ENCODE measurements at regions not wholly inside any gene's neighbourhood (a gene's known extent, or its start where the extent isn't known, plus 50 kb on each side); places are given as distances from the start of the nearest gene placed in this dataset.

DNA sequence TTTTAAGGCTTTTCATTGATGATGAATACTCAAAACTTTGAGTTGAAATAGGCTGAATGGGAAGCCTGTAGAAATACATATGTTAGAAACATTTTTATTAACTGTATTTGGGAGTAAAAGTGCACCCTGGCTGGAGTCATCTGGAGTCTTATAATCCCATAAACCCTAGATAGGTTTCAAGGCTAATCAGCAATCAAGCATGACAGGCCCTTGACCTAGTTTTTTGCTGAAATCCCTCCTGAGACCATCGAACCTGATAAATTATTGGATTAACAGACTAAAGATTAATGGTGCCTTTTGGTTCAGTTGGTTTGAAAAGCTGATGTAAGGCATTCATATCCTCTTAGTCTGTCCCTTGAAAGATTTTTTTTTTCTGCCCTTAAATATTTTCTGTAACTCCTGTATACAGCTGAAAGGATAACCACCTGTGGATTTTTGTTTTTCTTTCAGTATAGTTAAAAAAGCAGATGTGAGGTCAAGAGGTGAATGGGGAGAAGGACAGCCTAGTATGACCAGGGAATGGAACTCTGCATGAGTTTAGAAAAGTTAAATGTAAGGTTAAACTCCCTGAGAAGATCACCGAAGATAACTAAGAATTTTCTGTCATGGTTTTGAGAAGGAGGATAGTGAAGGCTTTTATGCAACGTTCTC, 69.4 kb upstream of the STXBP5L start:
- no peak for FAIRE-seq
- WGBS (ENCODE audit: missing lambda C conversion rate) = 63% methylated on average over 3 of the region's 3 CpGs
- TF ChIP-seq BHLHE40 (IDR thresholded peaks at IDR 0.05; ENCODE audit: low read depth, low read length) = no peak
- no peak for TF ChIP-seq HEYL (CRISPR knock-in tag; IDR thresholded peaks at IDR 0.05)
- TF ChIP-seq ZFP36 (IDR thresholded peaks at IDR 0.05; ENCODE audit: borderline replicate concordance, partially characterized antibody) = no peak
- no peak for TF ChIP-seq CHD4 (IDR thresholded peaks at IDR 0.05; ENCODE audit: borderline replicate concordance)
- TF ChIP-seq, protein P1, sequence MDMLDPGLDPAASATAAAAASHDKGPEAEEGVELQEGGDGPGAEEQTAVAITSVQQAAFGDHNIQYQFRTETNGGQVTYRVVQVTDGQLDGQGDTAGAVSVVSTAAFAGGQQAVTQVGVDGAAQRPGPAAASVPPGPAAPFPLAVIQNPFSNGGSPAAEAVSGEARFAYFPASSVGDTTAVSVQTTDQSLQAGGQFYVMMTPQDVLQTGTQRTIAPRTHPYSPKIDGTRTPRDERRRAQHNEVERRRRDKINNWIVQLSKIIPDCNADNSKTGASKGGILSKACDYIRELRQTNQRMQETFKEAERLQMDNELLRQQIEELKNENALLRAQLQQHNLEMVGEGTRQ (IDR thresholded peaks at IDR 0.05) = no peak
- no peak for TF ChIP-seq FOSL2 (IDR thresholded peaks at IDR 0.05)
- no peak for TF ChIP-seq FOSL2 (CRISPR knock-in tag; IDR thresholded peaks at IDR 0.05)
- no peak for TF ChIP-seq POLR2AphosphoS2 (conservative IDR thresholded peaks at IDR 0.05; ENCODE audit: low read length)
- TF ChIP-seq KDM5A (IDR thresholded peaks at IDR 0.05) = no peak
- TF ChIP-seq RCOR1 (IDR thresholded peaks at IDR 0.05; ENCODE audit: low read depth, low read length) = no peak
- no peak for TF ChIP-seq RNF2 (IDR thresholded peaks at IDR 0.05; ENCODE audit: borderline replicate concordance, low read depth)
- TF ChIP-seq RFX5 (IDR thresholded peaks at IDR 0.05) = no peak
- TF ChIP-seq, protein P2, sequence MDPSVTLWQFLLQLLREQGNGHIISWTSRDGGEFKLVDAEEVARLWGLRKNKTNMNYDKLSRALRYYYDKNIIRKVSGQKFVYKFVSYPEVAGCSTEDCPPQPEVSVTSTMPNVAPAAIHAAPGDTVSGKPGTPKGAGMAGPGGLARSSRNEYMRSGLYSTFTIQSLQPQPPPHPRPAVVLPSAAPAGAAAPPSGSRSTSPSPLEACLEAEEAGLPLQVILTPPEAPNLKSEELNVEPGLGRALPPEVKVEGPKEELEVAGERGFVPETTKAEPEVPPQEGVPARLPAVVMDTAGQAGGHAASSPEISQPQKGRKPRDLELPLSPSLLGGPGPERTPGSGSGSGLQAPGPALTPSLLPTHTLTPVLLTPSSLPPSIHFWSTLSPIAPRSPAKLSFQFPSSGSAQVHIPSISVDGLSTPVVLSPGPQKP (IDR thresholded peaks at IDR 0.05; ENCODE audit: low read depth, low read length) = no peak
- TF ChIP-seq SMC3 (IDR thresholded peaks at IDR 0.05) = no peak
- no peak for TF ChIP-seq HOXA7 (CRISPR knock-in tag; IDR thresholded peaks at IDR 0.05)
- TF ChIP-seq ZSCAN20 (CRISPR knock-in tag; IDR thresholded peaks at IDR 0.05) = no peak
- no peak for TF ChIP-seq HDAC2 (IDR thresholded peaks at IDR 0.05)
- TF ChIP-seq MAFK (IDR thresholded peaks at IDR 0.05; ENCODE audit: partially characterized antibody) = no peak
- TF ChIP-seq, protein P3, sequence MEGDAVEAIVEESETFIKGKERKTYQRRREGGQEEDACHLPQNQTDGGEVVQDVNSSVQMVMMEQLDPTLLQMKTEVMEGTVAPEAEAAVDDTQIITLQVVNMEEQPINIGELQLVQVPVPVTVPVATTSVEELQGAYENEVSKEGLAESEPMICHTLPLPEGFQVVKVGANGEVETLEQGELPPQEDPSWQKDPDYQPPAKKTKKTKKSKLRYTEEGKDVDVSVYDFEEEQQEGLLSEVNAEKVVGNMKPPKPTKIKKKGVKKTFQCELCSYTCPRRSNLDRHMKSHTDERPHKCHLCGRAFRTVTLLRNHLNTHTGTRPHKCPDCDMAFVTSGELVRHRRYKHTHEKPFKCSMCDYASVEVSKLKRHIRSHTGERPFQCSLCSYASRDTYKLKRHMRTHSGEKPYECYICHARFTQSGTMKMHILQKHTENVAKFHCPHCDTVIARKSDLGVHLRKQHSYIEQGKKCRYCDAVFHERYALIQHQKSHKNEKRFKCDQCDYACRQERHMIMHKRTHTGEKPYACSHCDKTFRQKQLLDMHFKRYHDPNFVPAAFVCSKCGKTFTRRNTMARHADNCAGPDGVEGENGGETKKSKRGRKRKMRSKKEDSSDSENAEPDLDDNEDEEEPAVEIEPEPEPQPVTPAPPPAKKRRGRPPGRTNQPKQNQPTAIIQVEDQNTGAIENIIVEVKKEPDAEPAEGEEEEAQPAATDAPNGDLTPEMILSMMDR (IDR thresholded peaks at IDR 0.05) = no peak
- no peak for TF ChIP-seq EHF (CRISPR knock-in tag; IDR thresholded peaks at IDR 0.05)

DNA sequence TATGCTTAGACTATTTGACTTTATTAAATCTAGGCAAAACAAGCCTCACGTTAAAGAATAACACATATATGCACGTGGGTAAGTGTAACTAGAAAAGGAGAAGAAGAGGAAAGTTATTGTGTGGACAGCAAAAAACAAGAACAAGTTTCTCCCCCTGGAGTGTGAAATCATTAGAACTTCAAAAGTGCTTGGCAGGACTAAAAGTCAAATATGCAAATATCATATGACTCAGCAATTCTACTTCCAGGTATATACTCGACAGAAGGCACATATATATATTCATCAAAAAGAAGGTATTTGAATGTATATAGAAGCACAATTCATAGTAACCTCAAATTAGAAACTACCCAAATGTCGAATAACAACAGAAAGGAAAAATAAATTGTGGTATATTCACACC, 68.9 kb upstream of the STXBP5L start:
- ChIA-PET POLR2A (no interaction called here), CTCF (no interaction called here)
- no peak for FAIRE-seq
- Histone ChIP-seq H3K4me1 (no peaks in the 10 kb centered on the region), H3K4me2 (no peak overlapping the region), H3K27ac (no peak overlapping the region), H3K9me3 (no peaks in the 10 kb centered on the region), H3K4me3 (no peak overlapping the region)
- 47% methylated on average over 4 of the region's 4 CpGs for WGBS (ENCODE audit: missing lambda C conversion rate)
- DNase-seq (ENCODE audit: low read depth in 1 of 2, low spot score in 1 of 2) = no peak
- TF ChIP-seq HOXA7 (CRISPR knock-in tag; IDR thresholded peaks at IDR 0.05) = no peak
- peak; percentile 79 for TF ChIP-seq NFE2L2 (conservative IDR thresholded peaks at IDR 0.05; ENCODE audit: low read length)
- TF ChIP-seq SREBF2 (IDR thresholded peaks at IDR 0.05) = no peak
- TF ChIP-seq, protein P2 (IDR thresholded peaks at IDR 0.05; ENCODE audit: low read depth, low read length) = no peak
- TF ChIP-seq, protein P4, sequence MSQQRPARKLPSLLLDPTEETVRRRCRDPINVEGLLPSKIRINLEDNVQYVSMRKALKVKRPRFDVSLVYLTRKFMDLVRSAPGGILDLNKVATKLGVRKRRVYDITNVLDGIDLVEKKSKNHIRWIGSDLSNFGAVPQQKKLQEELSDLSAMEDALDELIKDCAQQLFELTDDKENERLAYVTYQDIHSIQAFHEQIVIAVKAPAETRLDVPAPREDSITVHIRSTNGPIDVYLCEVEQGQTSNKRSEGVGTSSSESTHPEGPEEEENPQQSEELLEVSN (IDR thresholded peaks at IDR 0.05; ENCODE audit: borderline replicate concordance, low read depth) = no peak
- TF ChIP-seq MAFK (IDR thresholded peaks at IDR 0.05; ENCODE audit: partially characterized antibody) = peak; percentile 95
- ATAC-seq = no peak

More for the DNA sequence above, 69.4 kb upstream of the STXBP5L start:
- Histone ChIP-seq H3K4me2 (no peak overlapping the region), H3K4me1 (no peaks in the 10 kb centered on the region), H3K4me3 (no peak overlapping the region), H3K27ac (no peak overlapping the region), H3K9me3 (no peaks in the 10 kb centered on the region)
- CTCF ChIA-PET = no interaction called here
- DNase-seq (ENCODE audit: low read depth in 1 of 2, low spot score in 1 of 2) = no peak
- ATAC-seq = no peak
- POLR2A ChIA-PET = no interaction called here
